GM19395 (cell line): ENCODE measurements at regions not wholly inside any gene's neighbourhood (a gene's known extent, or its start where the extent isn't known, plus 50 kb on each side); places are given as distances from the start of the nearest gene placed in this dataset.

Source experiments
- ATAC-seq: cut with Tn5 transposase; IDR thresholded peaks from one replicate; pipeline ENCODE4 v1.9.1; 2021; ENCODE audit warnings: mild to moderate bottlenecking, moderate library complexity; ENCODE audit not compliant: unreplicated experiment

- no peak for ATAC-seq
These were observed 64.7 kb downstream of the ARRDC4 start for GRCh38 chr15:98025237-98025636.

- ATAC-seq: no peak
These were observed 74.2 kb downstream of the ARRDC4 start for GRCh38 chr15:98034731-98035130.

DNA sequence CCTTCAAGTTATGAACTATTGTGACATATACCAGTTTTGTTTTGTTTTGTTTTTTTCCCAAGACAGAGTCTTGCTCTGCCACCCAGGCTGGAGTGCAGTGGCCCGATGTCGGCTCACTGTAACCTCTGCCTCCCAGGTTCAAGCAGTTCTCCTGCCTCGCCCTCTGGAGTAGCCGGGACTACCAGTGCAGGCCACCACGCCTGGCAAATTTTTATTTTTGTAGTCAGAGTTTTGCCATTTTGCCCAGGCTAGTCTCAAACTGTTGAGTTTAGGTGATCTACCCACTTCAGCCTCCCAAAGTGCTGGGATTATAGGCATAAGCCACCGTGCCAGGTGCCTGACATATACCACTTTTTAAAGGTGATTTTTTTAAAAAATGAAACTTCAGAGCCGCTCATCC is 74.6 kb downstream of the ARRDC4 start:
- no peak for ATAC-seq

- ATAC-seq: no peak
These were observed 75.1 kb downstream of the ARRDC4 start for GRCh38 chr15:98035577-98036010.

GRCh38 chr15:98039596-98039995 is 79.1 kb downstream of the ARRDC4 start:
- no peak for ATAC-seq

GRCh38 chr15:98040146-98040545 is 79.6 kb downstream of the ARRDC4 start:
- ATAC-seq: no peak

- ATAC-seq: no peak
These were observed 82.9 kb downstream of the ARRDC4 start for GRCh38 chr15:98043160-98044014.

- no peak for ATAC-seq
These were observed 91.2 kb downstream of the ARRDC4 start for GRCh38 chr15:98051734-98052133.

GRCh38 chr15:98057453-98057852 is 97.0 kb downstream of the ARRDC4 start:
- ATAC-seq: no peak

DNA sequence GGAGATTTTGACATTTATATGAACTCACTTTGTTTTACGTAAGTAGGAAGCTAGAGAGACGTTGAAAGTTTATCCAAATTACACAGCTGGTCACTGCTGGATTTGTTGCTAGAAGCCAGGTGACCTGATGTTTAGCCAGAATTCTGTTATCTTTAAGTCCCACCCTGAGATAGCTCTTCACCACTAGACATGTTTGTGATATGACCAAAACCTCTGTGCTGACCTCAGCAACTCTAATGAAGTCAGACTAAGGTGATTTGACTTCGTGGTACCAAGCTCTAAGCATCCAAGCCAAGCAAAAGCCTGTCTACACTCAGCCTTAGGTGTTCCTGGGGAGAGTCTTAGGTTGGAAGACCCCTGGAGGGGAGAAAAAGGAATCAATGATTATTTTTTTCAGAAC is 102.4 kb downstream of the ARRDC4 start:
- no peak for ATAC-seq

GRCh38 chr15:98063315-98063714 is 102.8 kb downstream of the ARRDC4 start:
- no peak for ATAC-seq

GRCh38 chr15:98063871-98064270 is 103.4 kb downstream of the ARRDC4 start:
- ATAC-seq: no peak

- ATAC-seq: no peak
These were observed 106.8 kb downstream of the ARRDC4 start for GRCh38 chr15:98067339-98067738.

DNA sequence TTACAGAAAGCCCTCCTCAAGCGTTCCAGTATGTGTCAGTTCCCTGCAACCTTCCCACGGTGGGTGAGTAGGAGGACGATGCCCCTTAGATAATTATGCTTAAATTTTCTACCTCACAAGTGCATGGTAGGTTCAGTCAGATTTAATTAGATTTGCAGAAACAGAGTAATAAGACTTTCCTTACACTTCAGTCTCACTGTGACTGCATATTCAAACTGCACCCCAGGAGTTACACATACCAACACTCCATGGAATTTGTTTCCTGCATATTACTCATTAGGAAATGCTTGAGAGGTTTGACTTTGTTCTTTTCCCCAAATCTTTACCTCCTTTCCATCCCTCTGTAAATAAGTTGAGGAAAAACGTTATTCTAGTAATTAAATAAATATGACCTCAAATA is 108.8 kb downstream of the ARRDC4 start:
- no peak for ATAC-seq

GRCh38 chr15:98070137-98070536 is 109.6 kb downstream of the ARRDC4 start:
- no peak for ATAC-seq

- ATAC-seq: no peak
These were observed 111.3 kb downstream of the ARRDC4 start for GRCh38 chr15:98071786-98072185.

- no peak for ATAC-seq
These were observed 114.9 kb downstream of the ARRDC4 start for GRCh38 chr15:98075441-98075840.

DNA sequence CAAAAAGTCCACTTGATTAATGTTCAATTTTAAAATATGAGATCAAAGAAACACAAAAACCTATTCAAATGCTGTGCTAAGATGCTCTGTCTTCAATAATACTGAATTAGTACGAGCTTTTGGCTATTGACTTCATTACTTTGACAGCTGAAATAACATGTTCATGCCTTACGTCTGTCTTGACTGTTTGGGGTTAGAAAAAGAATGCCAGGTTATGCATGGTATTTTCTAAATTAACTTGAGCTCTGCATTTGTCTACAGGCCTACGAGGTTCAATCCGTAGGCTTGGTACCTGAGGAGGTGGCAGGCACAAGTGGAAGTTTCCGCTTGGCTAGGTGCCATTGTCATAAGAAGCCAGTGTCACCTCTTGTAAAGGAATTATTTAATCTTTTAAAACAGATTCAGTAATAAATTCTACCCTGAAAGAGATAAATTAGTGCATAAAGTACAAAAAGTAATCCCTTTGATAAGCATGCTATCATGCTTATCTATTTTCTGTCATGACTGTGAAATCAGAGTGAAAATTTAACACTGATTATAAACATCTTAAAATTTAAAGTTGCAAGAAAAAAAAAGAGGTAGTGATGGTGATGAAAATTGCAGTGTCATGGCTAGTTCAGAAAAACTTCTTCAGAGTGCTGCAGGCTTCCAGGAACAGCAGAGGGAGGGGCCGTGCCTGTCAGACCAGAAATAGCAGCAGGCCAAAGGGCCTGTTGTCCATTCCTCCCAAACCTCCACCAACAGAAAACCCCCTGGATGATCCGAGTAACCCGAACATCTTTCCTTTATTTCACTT is 115.7 kb downstream of the ARRDC4 start:
- no peak for ATAC-seq

- ATAC-seq: no peak
These were observed 116.7 kb downstream of the ARRDC4 start for GRCh38 chr15:98077186-98077585.

- ATAC-seq: no peak
These were observed 120.3 kb downstream of the ARRDC4 start for GRCh38 chr15:98080791-98081190.

DNA sequence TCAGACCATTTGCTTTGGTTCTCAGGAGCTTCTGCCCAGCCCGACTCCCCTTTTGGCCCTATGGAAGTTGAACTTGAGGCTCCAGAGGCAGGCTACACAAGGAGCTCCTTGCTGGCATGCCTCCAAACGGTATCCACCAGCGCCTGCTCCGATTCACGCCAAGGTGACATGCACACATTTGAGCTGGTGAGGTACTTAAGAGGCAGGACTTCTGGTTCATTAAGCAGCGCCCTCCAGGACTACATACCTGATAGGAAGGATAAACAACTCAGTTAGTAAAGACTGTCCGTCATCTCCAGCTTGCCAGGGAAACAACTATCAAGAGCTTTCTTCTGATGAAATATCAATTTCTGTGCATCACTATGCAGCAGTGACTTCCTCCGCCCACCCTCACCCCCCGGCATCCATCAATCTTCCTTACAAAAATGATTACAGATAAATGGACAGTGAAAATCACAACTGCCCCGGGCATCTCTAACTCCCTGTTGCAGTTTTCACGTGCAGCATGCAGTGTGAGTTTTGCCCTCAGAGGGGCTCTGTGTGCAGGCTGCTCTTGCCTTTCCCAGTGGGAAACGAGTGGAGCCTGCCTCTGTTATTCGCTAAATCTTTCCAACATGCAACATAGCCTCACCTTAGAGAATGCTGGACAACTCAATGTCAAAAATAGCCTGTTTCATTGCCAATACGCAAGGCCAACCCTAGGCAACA is 122.9 kb downstream of the ARRDC4 start:
- no peak for ATAC-seq
